ENCODE measurements at regions not wholly inside any gene's neighbourhood (a gene's known extent, or its start where the extent isn't known, plus 50 kb on each side); places are given as distances from the start of the nearest gene placed in this dataset.
"Not testable (repeated sequence)": the region's sequence is repeated elsewhere in the genome, so short reads cannot be mapped to it uniquely, and the experiment has no call there.

- no peak for DNase-seq (ENCODE audit: low read depth)
Observed at GRCh38 chr4:112076919-112077608, 68.2 kb upstream of the FAM241A start.

GRCh38 chr4:112077743-112078142, 67.5 kb upstream of the FAM241A start:
- no peak for DNase-seq (ENCODE audit: low read depth)

DNA sequence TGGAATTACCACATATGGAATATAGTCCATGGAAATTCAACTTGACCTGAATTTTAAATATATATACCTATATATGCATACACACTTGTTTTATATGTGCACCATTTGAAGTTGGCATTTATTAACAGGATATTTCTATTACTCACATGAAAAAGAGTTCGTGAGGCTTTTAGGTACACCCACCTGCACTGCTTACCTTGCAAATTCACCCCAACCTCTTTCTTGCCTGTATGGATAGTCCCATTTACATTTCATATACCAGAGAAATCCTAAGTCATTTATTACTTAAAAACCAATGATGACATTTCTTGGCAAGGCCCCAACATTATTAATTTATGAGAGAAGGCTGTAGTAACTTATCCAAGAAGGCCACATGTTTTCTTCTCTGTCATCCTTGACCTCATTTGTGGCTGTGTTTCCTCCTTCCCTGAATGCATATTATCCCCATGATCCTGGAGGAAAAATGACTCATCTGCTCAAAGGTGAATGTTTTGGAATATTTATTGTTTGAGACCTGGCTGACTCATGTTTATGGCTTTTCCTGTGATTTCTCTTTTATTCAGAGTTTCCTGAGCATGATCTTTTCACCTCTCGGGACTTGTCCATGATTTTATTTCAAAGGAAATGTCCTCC, 62.2 kb upstream of the FAM241A start:
- DNase-seq (ENCODE audit: low read depth), result peak; percentile 98

GRCh38 chr4:112083587-112084347, 61.5 kb upstream of the FAM241A start:
- peak; percentile 29 for DNase-seq (ENCODE audit: low read depth)

- DNase-seq (ENCODE audit: low read depth), result no peak
Observed at GRCh38 chr4:112085156-112086035, 59.9 kb upstream of the FAM241A start.

DNA sequence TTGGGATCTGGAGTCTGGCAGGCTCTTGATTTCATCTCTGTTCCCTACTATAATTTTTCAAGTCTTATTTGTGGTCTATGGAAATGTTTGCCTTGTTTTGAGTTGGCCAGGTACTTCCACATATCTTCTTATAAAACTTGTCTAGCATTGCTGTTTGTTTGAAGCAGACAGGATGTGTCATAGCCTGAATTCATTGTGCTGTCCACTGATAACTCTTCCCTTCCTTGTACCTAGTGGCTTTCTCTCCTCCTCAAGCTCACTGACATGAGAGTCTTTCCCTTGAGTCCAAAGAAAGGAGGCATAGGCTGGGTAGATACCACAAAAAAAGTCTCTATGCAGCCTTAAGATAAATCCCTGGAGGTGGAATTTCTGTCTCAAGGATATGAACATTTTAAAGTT, 59.2 kb upstream of the FAM241A start:
- no peak for DNase-seq (ENCODE audit: low read depth)

DNA sequence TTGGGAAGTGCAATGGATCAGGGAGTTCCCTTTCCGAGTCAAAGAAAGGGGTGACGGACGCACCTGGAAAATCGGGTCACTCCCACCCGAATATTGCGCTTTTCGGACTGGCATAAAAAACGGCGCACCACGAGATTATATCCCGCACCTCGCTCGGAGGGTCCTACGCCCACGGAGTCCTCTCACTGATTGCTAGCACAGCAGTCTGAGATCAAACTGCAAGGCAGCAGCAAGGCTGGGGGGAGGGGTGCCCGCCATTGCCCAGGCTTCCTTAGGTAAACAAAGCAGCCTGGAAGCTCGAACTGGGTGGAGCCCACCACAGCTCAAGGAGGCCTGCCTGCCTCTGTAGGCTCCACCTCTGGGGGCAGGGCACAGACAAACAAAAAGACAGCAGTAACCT, 58.6 kb upstream of the FAM241A start:
- DNase-seq (ENCODE audit: low read depth), result not testable (repeated sequence)

DNA sequence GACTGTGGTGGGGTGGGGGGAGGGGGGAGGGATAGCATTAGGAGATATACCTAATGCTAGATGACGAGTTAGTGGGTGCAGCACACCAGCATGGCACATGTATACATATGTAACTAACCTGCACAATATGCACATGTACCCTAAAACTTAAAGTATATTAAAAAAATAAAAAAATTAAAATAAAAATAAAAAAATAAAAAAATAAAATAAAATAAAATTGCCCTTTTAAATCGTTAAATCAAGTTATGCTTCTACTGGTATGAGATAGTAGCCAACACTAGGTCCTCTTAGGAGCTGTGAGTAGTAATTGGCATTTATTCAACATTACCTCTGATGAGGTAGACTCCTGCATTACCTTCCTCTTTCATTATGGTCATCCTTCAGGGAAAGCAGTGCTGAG, 52.9 kb upstream of the FAM241A start:
- DNase-seq (ENCODE audit: low read depth), result not testable (repeated sequence)

DNA sequence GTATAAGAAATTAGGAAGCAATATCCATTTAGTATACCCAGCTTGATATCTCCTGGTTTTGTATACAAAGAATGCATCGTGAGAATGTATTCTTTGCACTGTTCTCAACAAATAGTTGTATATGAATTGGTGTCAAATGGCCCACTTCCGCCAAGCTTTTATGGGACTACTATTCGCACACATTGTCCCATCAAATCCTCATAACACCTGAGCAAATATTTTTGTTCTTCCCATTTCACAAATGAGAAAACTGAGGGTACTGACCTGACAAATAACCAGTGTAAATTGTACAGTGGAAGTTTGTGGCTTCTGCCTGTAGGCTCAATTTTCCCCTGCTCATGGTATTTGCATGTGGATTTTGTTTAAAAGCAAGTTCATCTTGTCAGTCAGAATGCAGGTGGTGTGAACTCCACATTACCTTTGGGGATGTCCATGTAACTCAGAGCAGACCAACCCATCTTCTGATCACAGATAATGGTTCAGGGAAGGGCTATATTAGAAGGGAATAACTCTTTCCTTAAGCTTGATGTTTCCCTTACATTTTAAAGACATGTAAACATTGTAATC, 51.5 kb upstream of the FAM241A start:
- DNase-seq (ENCODE audit: low read depth), result no peak

GRCh38 chr4:112094330-112094729, 50.9 kb upstream of the FAM241A start:
- no peak for DNase-seq (ENCODE audit: low read depth)

All from renal cortical epithelial cell (primary cell).